Activated naive CD4-positive, alpha-beta T cell treated with anti-CD3 and anti-CD28 coated beads for 36 hours (primary cell): ENCODE measurements at regions not wholly inside any gene's neighbourhood (a gene's known extent, or its start where the extent isn't known, plus 50 kb on each side); places are given as distances from the start of the nearest gene placed in this dataset.

Experiments used
- CTCF ChIA-PET: fragments of 350-600 bp; sonication (Branson Sonifier 250); formaldehyde crosslinking; loops from one replicate; lab custom pipeline; 2021; ENCODE audit warnings: antibody characterized with exemption; lab: Charles Lee
- DNase-seq: peaks from one replicate; pipeline ENCODE4 v3.0.0-alpha.2; 2020
- H3K27ac Mint-ChIP-seq: one replicate; pipeline ENCODE4 v1.8.0; 2021; ENCODE audit warnings: mild to moderate bottlenecking, mixed read lengths
- H3K27me3 Mint-ChIP-seq: one replicate; pipeline ENCODE4 v1.8.0; 2021; ENCODE audit warnings: low read depth, mixed read lengths
- H3K36me3 Mint-ChIP-seq: one replicate; pipeline ENCODE4 v1.8.0; 2021; ENCODE audit warnings: low read depth, mixed read lengths
- H3K4me1 Mint-ChIP-seq: one replicate; pipeline ENCODE4 v1.8.0; 2021; ENCODE audit warnings: low read depth, mixed read lengths
- H3K4me3 Mint-ChIP-seq: one replicate; pipeline ENCODE4 v1.8.0; 2021; ENCODE audit warnings: mild to moderate bottlenecking, moderate library complexity, mixed read lengths
- H3K9me3 Mint-ChIP-seq: one replicate; pipeline ENCODE4 v1.8.0; 2021; ENCODE audit warnings: mixed read lengths
- intact Hi-C: fragments of 100-400 bp; cut with micrococcal nuclease; formaldehyde crosslinking; loops from one replicate; pipeline ENCODE4 v1.15.1; 2023

DNA sequence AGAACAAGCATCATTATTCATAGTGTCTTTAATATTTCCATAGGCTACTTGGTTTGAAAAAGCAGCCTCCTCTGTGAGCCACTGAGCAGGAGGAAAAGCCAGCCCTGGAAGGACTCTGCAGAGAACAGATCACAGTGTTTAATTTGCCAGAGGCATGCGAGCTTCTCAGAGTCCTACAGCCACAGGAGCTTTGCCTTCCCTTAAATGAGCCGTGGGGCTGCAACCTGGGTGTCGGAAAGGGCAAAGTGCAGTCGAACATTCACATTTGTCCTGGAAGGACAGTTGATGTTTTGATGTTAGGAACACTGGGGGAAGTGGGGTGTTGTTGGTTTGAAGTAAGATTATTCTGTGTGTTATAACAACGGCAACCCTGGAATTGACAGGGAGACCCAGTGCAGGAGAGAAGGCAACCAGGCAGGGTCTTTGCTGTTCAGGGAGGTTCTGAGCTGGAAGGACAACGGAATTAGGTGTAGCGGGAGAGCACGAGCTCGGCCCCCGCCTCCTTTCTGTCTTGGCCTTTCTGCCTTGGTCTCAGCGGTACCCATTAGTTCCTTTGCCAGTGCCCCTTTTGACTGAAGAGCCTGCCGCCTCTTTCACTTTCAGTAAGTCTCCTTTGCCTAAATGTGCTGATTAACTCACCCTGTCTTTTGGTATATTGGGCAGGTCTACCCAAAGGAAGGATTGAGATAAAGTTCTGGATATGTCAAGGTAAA lies 192.3 kb upstream of the PITRM1 start:
- Mint-ChIP-seq H3K27ac (no peak overlapping the region), H3K4me1 (no peaks in the 10 kb centered on the region), H3K27me3 (no peaks in the 10 kb centered on the region), H3K9me3 (peaks cover 19% of the 10 kb centered on the region), H3K4me3 (no peak overlapping the region), H3K36me3 (peaks cover 3% of the 10 kb centered on the region)
- CTCF ChIA-PET = no interaction called here
- intact Hi-C loops = no loop called here
- DNase-seq = no peak

DNA sequence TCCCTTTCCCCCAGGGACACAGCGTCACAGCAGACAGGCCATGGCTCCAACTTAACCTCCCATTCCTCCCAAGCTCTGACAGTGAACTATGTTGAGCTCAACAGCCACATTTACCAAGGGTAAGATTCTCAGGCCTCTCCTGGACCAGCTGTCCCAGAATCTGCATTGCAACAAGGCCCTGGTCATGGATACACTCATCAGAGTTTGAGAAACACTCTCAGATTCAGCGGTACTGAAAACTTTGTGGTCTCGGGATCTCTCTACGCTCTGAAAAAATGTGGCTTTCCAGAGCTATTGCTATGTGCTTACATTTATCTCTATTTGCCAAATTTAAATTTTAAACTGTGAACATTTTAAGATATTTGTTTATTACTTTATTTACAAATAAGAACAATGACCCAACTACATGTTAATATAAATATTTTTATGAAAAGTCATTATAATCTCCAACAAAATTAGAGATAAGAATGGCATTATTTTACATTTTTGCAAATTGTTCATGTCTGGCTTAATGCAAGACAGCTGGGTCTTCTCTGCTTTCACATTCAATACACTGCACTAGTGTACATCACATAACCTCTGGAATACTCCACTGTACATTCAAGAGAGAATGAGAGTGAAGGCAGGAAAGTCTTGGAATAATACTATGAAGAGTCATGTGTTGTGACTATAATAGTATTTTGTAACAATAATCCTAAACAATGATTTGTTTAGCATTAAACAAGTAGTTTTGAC lies 190.9 kb upstream of the PITRM1 start:
- Mint-ChIP-seq H3K4me1 (no peaks in the 10 kb centered on the region), H3K27ac (no peak overlapping the region), H3K27me3 (no peaks in the 10 kb centered on the region), H3K9me3 (peaks cover 24% of the 10 kb centered on the region), H3K36me3 (peaks cover 5% of the 10 kb centered on the region), H3K4me3 (no peak overlapping the region)
- CTCF ChIA-PET = no interaction called here
- intact Hi-C loops = no loop called here
- DNase-seq = no peak

DNA sequence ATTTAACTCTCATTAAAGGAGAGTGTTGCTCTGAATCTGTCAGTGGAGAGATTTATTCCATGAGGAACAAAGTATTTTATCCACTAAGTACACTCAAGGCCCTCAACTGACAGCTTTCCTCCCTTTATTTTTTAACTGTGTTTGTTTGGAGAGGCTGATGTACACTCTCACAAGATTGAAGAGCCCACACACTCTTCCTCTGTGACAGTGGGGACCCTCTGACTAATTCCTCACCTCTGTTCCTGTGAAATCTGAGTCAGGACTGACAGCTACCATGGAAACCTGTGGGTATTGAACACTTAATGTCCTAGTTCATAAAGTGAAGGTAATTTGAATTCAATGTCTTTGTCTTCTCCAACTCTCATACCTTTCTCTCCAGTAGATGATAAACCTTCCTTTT lies 189.8 kb upstream of the PITRM1 start:
- Mint-ChIP-seq H3K4me1 (no peaks in the 10 kb centered on the region), H3K9me3 (peaks cover 27% of the 10 kb centered on the region), H3K27ac (no peak overlapping the region), H3K4me3 (no peak overlapping the region), H3K27me3 (no peaks in the 10 kb centered on the region), H3K36me3 (peaks cover 5% of the 10 kb centered on the region)
- no peak for DNase-seq
- intact Hi-C loops = no loop called here
- CTCF ChIA-PET = no interaction called here

DNA sequence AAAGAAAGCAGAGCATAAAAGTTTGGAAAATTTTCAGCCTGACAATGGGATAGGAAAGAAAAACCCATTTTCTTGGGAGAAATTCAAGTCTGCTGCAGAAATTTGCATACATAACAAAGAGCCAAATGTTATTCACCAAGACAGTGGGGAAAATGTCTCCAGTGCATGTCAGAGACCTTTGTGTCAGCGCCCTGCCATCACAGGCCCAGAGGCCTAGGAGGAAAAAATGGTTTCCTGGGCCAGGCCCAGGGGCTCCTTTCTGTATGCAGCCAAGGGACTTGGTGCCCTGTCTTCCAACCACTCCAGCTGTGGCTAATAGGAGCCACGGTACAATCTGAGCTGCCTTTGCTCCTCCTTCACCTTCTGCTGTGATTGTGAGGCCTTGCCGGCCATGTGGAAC lies 189.1 kb upstream of the PITRM1 start:
- no peak overlapping the region for H3K4me3 Mint-ChIP-seq
- DNase-seq = no peak
- no peak overlapping the region for H3K27ac Mint-ChIP-seq
- peaks cover 5% of the 10 kb centered on the region for H3K36me3 Mint-ChIP-seq
- intact Hi-C loops = no loop called here
- peaks cover 27% of the 10 kb centered on the region for H3K9me3 Mint-ChIP-seq
- H3K4me1 Mint-ChIP-seq = no peaks in the 10 kb centered on the region
- CTCF ChIA-PET = no interaction called here
- H3K27me3 Mint-ChIP-seq = no peaks in the 10 kb centered on the region

GRCh38 chr10:3357737-3358136 lies 185.2 kb upstream of the PITRM1 start:
- DNase-seq = no peak
- H3K4me3 Mint-ChIP-seq = no peak overlapping the region
- H3K9me3 Mint-ChIP-seq = peaks cover 27% of the 10 kb centered on the region
- CTCF ChIA-PET = no interaction called here
- no peak overlapping the region for H3K27ac Mint-ChIP-seq
- intact Hi-C loops = no loop called here
- H3K4me1 Mint-ChIP-seq = no peaks in the 10 kb centered on the region
- peaks cover 5% of the 10 kb centered on the region for H3K36me3 Mint-ChIP-seq
- H3K27me3 Mint-ChIP-seq = peaks cover 3% of the 10 kb centered on the region

- no peak overlapping the region for H3K27ac Mint-ChIP-seq
- peaks cover 10% of the 10 kb centered on the region for H3K9me3 Mint-ChIP-seq
- CTCF ChIA-PET = no interaction called here
- peaks cover 2% of the 10 kb centered on the region for H3K36me3 Mint-ChIP-seq
- DNase-seq = no peak
- H3K4me3 Mint-ChIP-seq = no peak overlapping the region
- peaks cover 7% of the 10 kb centered on the region for H3K27me3 Mint-ChIP-seq
- intact Hi-C loops = no loop called here
- H3K4me1 Mint-ChIP-seq = peaks cover 5% of the 10 kb centered on the region
Measured at GRCh38 chr10:3355536-3355935, 183.0 kb upstream of the PITRM1 start.

GRCh38 chr10:3354174-3354900 lies 181.8 kb upstream of the PITRM1 start:
- Mint-ChIP-seq H3K36me3 (peaks cover 2% of the 10 kb centered on the region), H3K4me3 (no peak overlapping the region), H3K4me1 (peaks cover 5% of the 10 kb centered on the region), H3K9me3 (peaks cover 6% of the 10 kb centered on the region), H3K27ac (no peak overlapping the region), H3K27me3 (peaks cover 7% of the 10 kb centered on the region)
- no peak for DNase-seq
- CTCF ChIA-PET = no interaction called here
- intact Hi-C loops = no loop called here

DNA sequence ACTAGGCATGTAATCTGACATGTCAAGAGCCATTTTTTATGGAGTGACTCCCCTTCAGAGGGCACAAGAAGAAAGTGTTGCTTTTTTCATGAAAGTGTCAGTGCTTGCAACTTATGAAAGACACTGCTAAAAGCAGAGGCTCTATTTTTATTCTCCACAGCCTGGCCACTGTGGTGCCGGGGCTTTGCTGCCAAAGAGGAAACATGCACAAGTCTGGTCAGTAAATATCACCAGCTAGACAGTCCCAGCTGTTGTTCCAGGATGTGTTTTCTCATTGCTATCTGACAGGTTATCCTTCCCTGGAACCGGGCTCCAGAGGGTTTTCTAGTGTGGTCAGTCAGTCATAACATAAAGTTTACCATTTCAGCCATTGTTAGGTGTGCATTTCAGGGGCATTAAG lies 180.7 kb upstream of the PITRM1 start:
- Mint-ChIP-seq H3K27ac (no peak overlapping the region), H3K36me3 (no peaks in the 10 kb centered on the region), H3K27me3 (peaks cover 7% of the 10 kb centered on the region), H3K9me3 (peaks cover under 1% of the 10 kb centered on the region), H3K4me1 (peaks cover 5% of the 10 kb centered on the region), H3K4me3 (no peak overlapping the region)
- DNase-seq = no peak
- CTCF ChIA-PET = no interaction called here
- intact Hi-C loops = no loop called here

GRCh38 chr10:3350617-3351258 lies 178.2 kb upstream of the PITRM1 start:
- intact Hi-C loops = no loop called here
- Mint-ChIP-seq H3K36me3 (no peaks in the 10 kb centered on the region), H3K9me3 (no peaks in the 10 kb centered on the region), H3K27me3 (peaks cover 9% of the 10 kb centered on the region), H3K27ac (no peak overlapping the region), H3K4me3 (no peak overlapping the region), H3K4me1 (peaks cover 5% of the 10 kb centered on the region)
- CTCF ChIA-PET = no interaction called here
- no peak for DNase-seq

DNA sequence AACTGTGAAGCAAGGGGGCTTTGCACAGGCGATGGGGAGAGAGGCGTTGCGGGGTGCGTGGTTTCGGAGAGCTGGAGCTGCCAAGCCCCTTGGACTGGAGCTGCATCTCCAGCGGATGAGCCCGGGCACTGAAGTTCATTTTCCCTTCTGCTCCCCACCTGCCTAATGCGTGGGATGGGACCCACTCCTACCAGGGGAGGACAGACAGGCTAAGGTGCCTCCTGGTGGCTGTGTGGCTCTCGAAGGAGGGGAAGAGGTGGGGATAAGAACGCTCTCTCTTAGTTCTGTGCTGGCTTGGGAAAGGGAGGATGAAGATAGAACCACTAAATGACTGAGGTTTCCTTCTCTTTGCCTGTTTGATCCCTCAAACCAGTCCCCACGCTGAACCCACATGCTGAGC lies 177.6 kb upstream of the PITRM1 start:
- H3K27me3 Mint-ChIP-seq = peaks cover 14% of the 10 kb centered on the region
- CTCF ChIA-PET = interaction anchor here (0.7 kb wide), 1 partner anchor 155 kb away, joined by 5 read pairs; no protein-coding TSS in a partner anchor
- H3K4me3 Mint-ChIP-seq = no peak overlapping the region
- no peak overlapping the region for H3K27ac Mint-ChIP-seq
- intact Hi-C loops = no loop called here
- H3K9me3 Mint-ChIP-seq = no peaks in the 10 kb centered on the region
- H3K36me3 Mint-ChIP-seq = no peaks in the 10 kb centered on the region
- peaks cover 5% of the 10 kb centered on the region for H3K4me1 Mint-ChIP-seq
- DNase-seq = no peak

DNA sequence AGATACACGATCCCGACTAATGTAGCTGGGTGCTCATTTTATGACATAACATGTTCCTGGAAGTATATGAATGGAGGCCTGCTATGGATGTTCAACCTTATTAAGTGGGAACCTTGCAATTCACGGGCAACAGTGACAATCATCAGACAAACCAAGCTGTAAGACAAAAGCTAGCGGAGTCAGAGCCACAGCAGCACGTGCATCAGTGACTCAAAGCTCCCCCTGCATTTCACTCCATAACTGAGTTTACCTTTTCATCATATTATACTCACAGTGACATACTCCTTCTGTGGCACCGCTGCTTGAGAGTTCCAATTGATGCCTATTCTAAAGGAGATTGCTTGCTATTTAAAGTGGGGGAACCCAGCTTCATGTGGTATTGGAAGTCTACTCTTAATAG lies 176.0 kb upstream of the PITRM1 start:
- Mint-ChIP-seq H3K9me3 (no peaks in the 10 kb centered on the region), H3K4me3 (no peak overlapping the region), H3K36me3 (no peaks in the 10 kb centered on the region), H3K27ac (no peak overlapping the region), H3K4me1 (peaks cover 5% of the 10 kb centered on the region), H3K27me3 (peaks cover 16% of the 10 kb centered on the region)
- intact Hi-C loops = no loop called here
- CTCF ChIA-PET = interaction anchor here (1.8 kb wide), 1 partner anchor 151 kb away, joined by 4 read pairs; no protein-coding TSS in a partner anchor
- no peak for DNase-seq
